Epithelial cell of esophagus (primary cell): ENCODE measurements at regions not wholly inside any gene's neighbourhood (a gene's known extent, or its start where the extent isn't known, plus 50 kb on each side); places are given as distances from the start of the nearest gene placed in this dataset.

Source experiments
- DNase-seq: peaks from one replicate; pipeline ENCODE4 v3.0.0; 2010; ENCODE audit warnings: low read depth
- H3K4me3 ChIP-seq: 2 replicates; pipeline ENCODE4 v1.5.1; 2011; ENCODE audit warnings: mild to moderate bottlenecking, low read length, control low read depth
- TF ChIP-seq, protein P1 (sequence below): IDR thresholded peaks from 2 replicates; pipeline ENCODE4 v1.5.1; 2011; ENCODE audit warnings: low read depth, mild to moderate bottlenecking, low read length, control low read depth, inconsistent platforms; ENCODE audit not compliant: insufficient read depth; ENCODE audit errors: missing control alignments

DNA sequence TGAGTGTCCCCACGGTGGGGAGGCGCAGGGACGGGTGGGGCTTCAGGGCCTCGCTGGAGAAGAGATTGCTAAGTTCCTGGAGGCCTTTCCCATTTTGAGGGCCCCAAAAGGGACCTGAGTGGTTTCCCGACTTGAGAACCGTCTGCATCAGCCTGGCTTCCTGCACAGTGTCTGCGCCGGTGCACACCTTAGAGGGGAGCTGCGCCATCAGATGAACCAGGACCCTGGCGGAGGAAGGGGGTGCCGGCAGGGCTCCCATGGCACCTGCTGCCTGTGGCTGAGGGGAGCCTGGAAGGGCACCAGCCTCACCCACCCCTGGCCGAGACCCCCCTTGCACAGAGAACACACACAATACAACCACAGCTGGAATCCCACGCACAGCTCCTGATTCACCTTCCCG lies 465.1 kb upstream of the MYT1L start:
- no peak overlapping the region for H3K4me3 ChIP-seq
- no peak for DNase-seq
- TF ChIP-seq, protein P1, sequence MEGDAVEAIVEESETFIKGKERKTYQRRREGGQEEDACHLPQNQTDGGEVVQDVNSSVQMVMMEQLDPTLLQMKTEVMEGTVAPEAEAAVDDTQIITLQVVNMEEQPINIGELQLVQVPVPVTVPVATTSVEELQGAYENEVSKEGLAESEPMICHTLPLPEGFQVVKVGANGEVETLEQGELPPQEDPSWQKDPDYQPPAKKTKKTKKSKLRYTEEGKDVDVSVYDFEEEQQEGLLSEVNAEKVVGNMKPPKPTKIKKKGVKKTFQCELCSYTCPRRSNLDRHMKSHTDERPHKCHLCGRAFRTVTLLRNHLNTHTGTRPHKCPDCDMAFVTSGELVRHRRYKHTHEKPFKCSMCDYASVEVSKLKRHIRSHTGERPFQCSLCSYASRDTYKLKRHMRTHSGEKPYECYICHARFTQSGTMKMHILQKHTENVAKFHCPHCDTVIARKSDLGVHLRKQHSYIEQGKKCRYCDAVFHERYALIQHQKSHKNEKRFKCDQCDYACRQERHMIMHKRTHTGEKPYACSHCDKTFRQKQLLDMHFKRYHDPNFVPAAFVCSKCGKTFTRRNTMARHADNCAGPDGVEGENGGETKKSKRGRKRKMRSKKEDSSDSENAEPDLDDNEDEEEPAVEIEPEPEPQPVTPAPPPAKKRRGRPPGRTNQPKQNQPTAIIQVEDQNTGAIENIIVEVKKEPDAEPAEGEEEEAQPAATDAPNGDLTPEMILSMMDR = no peak

DNA sequence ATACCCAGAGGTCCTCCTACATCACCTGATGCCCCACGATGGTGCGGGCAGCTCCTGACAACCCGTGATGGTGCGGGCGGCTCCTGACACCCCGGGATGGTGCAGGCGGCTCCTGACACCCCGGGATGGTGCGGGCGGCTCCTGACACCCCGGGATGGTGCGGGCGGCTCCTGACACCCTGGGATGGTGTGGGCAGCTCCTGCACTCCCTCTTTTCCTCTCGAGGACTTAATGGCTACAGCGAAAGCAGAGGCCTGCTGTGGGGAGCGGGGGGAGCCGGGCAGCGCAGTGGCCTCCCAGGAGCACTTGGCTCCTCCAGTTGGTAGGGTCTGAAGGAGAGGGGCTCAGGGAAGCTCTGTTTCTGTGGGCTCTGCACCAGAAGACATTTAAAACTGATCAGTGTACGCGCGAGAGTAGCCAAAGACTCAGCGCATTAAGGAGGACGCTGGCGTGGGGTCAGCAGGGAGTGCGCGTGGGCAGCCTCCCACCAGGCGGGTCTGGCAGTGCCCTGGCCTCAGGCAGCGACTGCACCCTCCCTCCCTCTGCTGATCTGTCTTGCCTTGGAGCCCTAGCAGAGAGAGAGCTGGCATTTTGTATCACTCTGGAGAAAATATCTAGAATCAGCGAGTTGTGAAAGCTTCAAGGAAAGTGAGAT lies 464.5 kb upstream of the MYT1L start:
- TF ChIP-seq, protein P1 = no peak

DNA sequence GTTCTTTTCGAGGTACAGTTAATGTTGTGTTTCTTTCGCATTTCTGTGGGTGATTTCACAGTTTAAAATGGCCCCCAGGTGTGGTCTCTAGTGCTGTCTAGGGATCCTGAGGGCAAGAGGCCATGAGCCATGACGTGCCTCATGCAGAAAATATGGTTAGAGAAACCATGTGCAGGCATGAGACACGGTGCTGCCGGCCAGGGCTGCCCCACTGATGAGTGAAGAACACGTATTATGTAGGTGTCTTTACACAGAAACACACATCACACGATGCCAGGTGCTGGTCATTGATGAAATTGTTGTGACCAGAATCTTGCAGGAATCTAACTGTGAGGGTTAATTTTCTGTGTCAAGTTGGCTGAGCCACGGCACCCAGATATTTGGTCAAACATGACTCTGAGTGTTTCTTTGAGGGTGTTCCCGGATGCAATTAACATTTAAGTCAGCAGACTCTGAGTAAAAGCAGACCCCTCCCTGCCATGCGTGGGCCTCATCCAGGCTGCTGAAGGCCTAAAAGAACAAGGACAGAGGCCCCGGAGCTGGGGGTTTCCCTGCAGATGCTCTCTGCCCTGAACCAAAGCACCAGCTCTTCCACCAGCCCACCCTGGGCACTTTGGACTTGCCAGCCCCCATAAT lies 463.0 kb upstream of the MYT1L start:
- DNase-seq = no peak
- H3K4me3 ChIP-seq = no peak overlapping the region
- TF ChIP-seq, protein P1 = no peak

More for the DNA sequence above, 464.5 kb upstream of the MYT1L start:
- DNase-seq = no peak
- no peak overlapping the region for H3K4me3 ChIP-seq

DNA sequence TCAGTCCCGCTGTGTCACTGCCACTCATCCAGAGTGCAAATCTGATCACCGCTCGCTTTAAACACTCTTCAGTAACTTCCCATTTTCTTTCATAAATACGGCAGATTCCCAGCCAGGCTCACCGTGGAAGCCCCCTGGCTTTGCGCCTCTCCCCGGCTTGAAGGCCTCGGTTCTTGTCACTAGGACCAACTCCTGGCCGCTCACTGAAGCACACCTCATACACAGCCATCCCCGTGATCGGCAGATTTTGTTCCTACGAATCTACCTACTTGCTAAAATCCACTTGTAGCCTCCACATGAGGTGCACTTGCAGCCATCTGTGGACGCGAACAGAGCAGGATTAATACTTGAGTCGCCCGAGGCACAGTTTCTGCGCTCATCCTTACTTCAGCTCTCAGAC lies 462.4 kb upstream of the MYT1L start:
- no peak for DNase-seq
- no peak overlapping the region for H3K4me3 ChIP-seq
- TF ChIP-seq, protein P1 = no peak

DNA sequence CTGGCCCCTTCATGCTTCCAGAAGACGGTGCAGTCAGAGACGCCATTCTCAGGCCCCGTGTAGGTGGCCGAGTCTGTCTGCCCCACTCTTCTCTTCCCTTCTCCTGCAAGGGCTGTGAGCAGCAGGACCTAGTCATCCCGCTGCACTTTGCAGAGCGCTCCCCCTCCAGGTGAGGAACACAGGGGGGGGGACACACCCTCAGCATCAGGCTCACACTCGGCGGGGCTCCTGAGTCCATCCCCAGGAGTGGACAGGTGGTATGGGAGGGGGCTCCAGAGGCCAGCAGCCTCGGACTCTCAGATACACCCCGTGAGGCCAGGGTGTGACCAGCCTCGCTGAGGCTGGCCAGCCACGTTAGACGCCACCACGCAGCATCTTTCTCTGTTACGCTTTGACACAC lies 460.5 kb upstream of the MYT1L start:
- no peak for DNase-seq
- TF ChIP-seq, protein P1 = no peak
- no peak overlapping the region for H3K4me3 ChIP-seq

DNA sequence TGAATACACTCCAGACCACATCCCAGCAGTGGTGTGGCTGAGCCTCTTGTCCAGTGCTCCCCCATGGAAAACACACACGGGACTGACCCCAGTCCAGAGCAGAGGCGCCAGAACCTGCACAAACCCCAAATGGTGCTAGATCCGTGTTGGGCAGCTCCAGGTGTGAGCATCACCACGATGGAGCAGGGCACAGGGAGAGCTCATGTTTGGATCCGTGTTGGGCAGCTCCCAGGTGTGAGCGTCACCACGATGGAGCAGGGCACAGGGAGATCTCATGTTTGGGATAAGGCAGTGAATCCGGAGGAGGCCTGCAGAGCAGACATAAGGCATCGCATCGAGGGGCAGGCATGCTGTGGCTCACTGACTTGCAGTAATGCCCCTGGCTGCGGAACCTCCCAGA lies 460.0 kb upstream of the MYT1L start:
- no peak overlapping the region for H3K4me3 ChIP-seq
- TF ChIP-seq, protein P1 = no peak
- no peak for DNase-seq

DNA sequence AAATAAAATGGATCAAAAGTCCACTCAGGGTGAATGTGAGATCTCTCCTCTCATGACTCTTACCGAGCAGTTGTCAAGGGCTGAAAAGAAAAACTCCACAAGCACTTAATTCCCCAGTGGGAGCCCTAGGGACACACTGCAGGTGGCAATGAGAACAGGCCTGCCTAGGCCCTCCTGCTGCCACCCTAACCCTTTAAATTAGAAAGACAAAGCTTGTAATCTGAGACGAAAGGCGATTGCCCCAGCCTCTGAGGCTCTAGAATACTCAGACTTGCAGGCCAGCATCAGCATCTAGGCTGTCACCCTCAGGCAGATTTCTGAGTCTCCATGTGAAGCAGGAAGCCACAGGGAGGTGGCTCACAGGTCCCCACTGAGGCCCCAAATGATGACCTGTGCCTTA lies 457.0 kb upstream of the MYT1L start:
- TF ChIP-seq, protein P1 = no peak
- H3K4me3 ChIP-seq = no peak overlapping the region
- no peak for DNase-seq
